ENCODE measurements at regions not wholly inside any gene's neighbourhood (a gene's known extent, or its start where the extent isn't known, plus 50 kb on each side); places are given as distances from the start of the nearest gene placed in this dataset.

GRCh38 chr20:39181490-39181889 is 219.3 kb downstream of the DHX35 start:
- FAIRE-seq = no peak
- no peak for DNase-seq (ENCODE audit: insufficient read length, low spot score)
- TF ChIP-seq, protein P1, sequence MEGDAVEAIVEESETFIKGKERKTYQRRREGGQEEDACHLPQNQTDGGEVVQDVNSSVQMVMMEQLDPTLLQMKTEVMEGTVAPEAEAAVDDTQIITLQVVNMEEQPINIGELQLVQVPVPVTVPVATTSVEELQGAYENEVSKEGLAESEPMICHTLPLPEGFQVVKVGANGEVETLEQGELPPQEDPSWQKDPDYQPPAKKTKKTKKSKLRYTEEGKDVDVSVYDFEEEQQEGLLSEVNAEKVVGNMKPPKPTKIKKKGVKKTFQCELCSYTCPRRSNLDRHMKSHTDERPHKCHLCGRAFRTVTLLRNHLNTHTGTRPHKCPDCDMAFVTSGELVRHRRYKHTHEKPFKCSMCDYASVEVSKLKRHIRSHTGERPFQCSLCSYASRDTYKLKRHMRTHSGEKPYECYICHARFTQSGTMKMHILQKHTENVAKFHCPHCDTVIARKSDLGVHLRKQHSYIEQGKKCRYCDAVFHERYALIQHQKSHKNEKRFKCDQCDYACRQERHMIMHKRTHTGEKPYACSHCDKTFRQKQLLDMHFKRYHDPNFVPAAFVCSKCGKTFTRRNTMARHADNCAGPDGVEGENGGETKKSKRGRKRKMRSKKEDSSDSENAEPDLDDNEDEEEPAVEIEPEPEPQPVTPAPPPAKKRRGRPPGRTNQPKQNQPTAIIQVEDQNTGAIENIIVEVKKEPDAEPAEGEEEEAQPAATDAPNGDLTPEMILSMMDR (IDR thresholded peaks at IDR 0.05; ENCODE audit: insufficient read depth, missing control alignments) = no peak

DNA sequence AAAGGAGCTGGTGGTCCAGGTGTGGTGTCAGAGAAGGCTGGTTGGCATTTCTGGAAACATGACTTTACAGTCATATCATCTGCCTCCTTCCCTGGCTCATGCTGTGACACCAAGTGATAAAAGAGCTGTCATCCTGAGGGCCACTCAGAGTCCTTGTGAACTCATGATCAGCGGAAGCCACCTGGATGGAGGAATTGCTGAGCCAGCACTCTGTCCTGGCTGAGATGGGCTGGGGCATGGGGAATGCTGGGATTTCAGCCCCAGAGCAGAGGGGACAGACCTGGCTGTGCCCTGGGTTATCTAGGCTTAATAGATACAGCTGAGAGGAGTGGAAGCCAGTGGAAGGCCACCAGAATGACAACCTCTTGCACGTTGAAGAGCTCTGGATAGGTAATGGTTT is 214.3 kb downstream of the DHX35 start:
- FAIRE-seq (no peak), DNase-seq (ENCODE audit: insufficient read length, low spot score) (no peak)
- TF ChIP-seq, protein P1 (IDR thresholded peaks at IDR 0.05; ENCODE audit: insufficient read depth, missing control alignments) = no peak

- TF ChIP-seq, protein P1 (IDR thresholded peaks at IDR 0.05; ENCODE audit: insufficient read depth, missing control alignments) = no peak
- FAIRE-seq = no peak
- DNase-seq (ENCODE audit: insufficient read length, low spot score) = no peak
Observed at GRCh38 chr20:39170896-39171463, 208.8 kb downstream of the DHX35 start.

DNA sequence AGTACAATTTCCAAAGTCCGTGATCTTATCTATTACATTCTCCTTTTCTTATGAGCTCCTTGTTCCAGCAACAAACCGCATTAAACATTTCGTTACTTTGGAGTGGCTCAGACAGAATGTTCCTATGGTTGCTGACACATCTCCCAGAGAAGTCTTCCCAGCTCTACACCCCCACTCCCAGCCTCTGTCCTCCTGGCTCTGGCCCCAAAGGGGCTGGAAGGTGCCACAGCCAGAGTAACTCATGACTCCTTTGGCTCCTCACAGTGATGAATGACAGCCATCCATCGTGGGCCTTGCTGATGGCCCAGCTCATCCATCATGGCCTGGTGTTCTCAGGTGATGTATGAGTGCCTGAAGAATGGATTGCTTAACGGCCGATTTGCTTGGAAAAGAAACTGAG is 203.0 kb downstream of the DHX35 start:
- DNase-seq (ENCODE audit: insufficient read length, low spot score) (no peak), FAIRE-seq (no peak)
- TF ChIP-seq, protein P1 (IDR thresholded peaks at IDR 0.05; ENCODE audit: insufficient read depth, missing control alignments) = no peak

DNA sequence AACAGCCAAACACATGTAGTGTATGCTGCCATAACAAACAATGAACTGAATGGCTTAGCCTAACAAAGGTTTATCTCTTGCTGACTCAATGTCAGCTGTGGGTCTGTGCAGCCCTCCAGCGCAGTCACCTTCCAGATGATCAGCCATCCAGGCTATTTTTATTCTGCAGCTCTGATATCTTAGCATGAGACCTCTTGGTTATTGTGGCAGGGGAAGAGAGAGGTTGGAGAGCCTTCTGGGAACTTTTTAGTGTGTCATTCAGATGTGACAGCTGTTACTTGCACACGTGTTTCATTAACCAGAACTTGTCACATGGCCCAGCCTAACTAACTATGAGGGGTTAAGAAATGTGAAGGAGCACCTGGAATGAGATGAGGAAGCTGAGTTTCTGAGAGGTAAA is 202.5 kb downstream of the DHX35 start:
- DNase-seq (ENCODE audit: insufficient read length, low spot score) (no peak), FAIRE-seq (no peak)
- TF ChIP-seq, protein P1 (IDR thresholded peaks at IDR 0.05; ENCODE audit: insufficient read depth, missing control alignments) = no peak

- TF ChIP-seq, protein P1 (IDR thresholded peaks at IDR 0.05; ENCODE audit: insufficient read depth, missing control alignments) = no peak
- DNase-seq (ENCODE audit: insufficient read length, low spot score) = no peak
- no peak for FAIRE-seq
Observed at GRCh38 chr20:39163993-39164392, 201.8 kb downstream of the DHX35 start.

GRCh38 chr20:39161900-39162299 is 199.8 kb downstream of the DHX35 start:
- TF ChIP-seq, protein P1 (IDR thresholded peaks at IDR 0.05; ENCODE audit: insufficient read depth, missing control alignments) = no peak
- FAIRE-seq (no peak), DNase-seq (ENCODE audit: insufficient read length, low spot score) (no peak)

All from D721Med (cell line).